Heart left ventricle (tissue), 16 donors: ENCODE measurements at regions not wholly inside any gene's neighbourhood (a gene's known extent, or its start where the extent isn't known, plus 50 kb on each side); places are given as distances from the start of the nearest gene placed in this dataset.
"Not testable (repeated sequence)": the region's sequence is repeated elsewhere in the genome, so short reads cannot be mapped to it uniquely, and the experiment has no call there.

Source experiments
- ATAC-seq, 4 donors: fragments of 200-7000 bp; cut with Tn5 transposase; one replicate each; pipeline ENCODE4 v1.9.1; 2020 to 2022; ENCODE audit warnings: moderate library complexity in 4 of 4, mild to moderate bottlenecking in 3 of 4, moderate number of reproducible peaks in 1 of 4
- DNase-seq, 5 donors: peaks; one replicate each; pipeline ENCODE4 v3.0.0-alpha.2; 2020
- H3K27ac ChIP-seq, 12 donors: fragments of 200-600 bp; sonication (generic) in 4 of 12; one replicate each; pipeline versions ENCODE4 v1.5.0 to v1.8.0; 2016 to 2022; ENCODE audit warnings: mild to moderate bottlenecking in 2 of 12
- H3K27me3 ChIP-seq, 9 donors: fragments of 200-600 bp; sonication (generic) in 2 of 9; one replicate each; pipeline versions ENCODE4 v1.5.1 to v1.8.0; 2016 to 2022; ENCODE audit warnings: mild to moderate bottlenecking in 3 of 9
- H3K36me3 ChIP-seq, 9 donors: fragments of 200-600 bp; sonication (generic) in 2 of 9; one replicate each; pipeline versions ENCODE4 v1.5.0 to v1.8.0; 2018 to 2022; ENCODE audit warnings: mild to moderate bottlenecking in 2 of 9
- H3K4me1 ChIP-seq, 12 donors: fragments of 200-600 bp; sonication (generic) in 4 of 12; one replicate each; pipeline versions ENCODE4 v1.5.0 to v1.8.0; 2016 to 2022; ENCODE audit warnings: mild to moderate bottlenecking in 3 of 12
- H3K4me3 ChIP-seq, 12 donors: fragments of 200-600 bp; sonication (generic) in 4 of 12; one replicate each; pipeline versions ENCODE4 v1.5.0 to v1.8.0; 2017 to 2022; ENCODE audit warnings: mild to moderate bottlenecking in 9 of 12, moderate library complexity in 4 of 12
- H3K9me3 ChIP-seq, 12 donors: fragments of 200-600 bp; sonication (generic) in 4 of 12; one replicate each; pipeline versions ENCODE4 v1.5.0 to v1.8.0; 2016 to 2022; ENCODE audit warnings: mild to moderate bottlenecking in 1 of 12
- CTCF ChIP-seq, 12 donors: fragments of 200-600 bp; sonication (generic) in 4 of 12; IDR thresholded peaks; one replicate each; pipeline versions ENCODE4 v1.5.0 to v1.8.0; 2018 to 2022; ENCODE audit warnings: antibody characterized with exemption in 12 of 12, mild to moderate bottlenecking in 5 of 12
- POLR2A ChIP-seq, 2 donors: fragments of 450-650 bp; IDR thresholded peaks; one replicate each; pipeline ENCODE4 v1.6.1; 2017; ENCODE audit warnings: antibody characterized with exemption in 2 of 2, mild to moderate bottlenecking in 2 of 2, moderate library complexity in 2 of 2
- WGBS, 4 donors: extraction: QIAGEN DNeasy Blood & Tissue Kit in 2 of 4; methylation state at CpG; one replicate each; pipeline versions ENCODE4 v1.1.5 to v1.1.7; 2013 to 2018; 5-methylcytosine and 5-hydroxymethylcytosine counted together
- intact Hi-C, 10 donors: fragments of 100-400 bp; cut with DNase I; formaldehyde crosslinking; loops; one replicate each; pipeline versions ENCODE4 v1.11.1 to v1.14.2; 2022
- donor health status: ischemic (EF 13 %, LVEDD 7.1; RV severe dilation, severe dysfunction).
- donor health status: healthy with polysubstance abuse.
- donor health status: DM: no; HTN: yes; CAD: no.
- donor health status: DM: no; HTN: no; CAD: no.
- donor health status: ischemic (EF 25% LVEDD 6.9; RV normal size, moderate dysfunction).
- donor health status: ischemic (EF 25% LVEDD 5.7; RV mildly dilated, moderate dysfunction).
- donor health status: healthy.
- donor health status: DM: yes; HTN: yes; CAD: no.
- donor health status: ischemic (EF 35%, LVEDD 5.7; RV mildly dilated, moderate dysfunction).
- donor health status: nonischemic (EF 11% LVEDD 7.7; RV severe dilation, severe dysfunction).
- donor health status: DM: yes; HTN: yes; CAD: no.
- donor health status: PGD.
- donor health status: ischemic (EF 29% LVEDD 5.4; RV normal size, mild dysfunction).
- donor health status: nonischemic (EF 23%, LVEDD 6.1; RV moderate dilation, normal function).

- no peak for TF ChIP-seq POLR2A (IDR thresholded peaks at IDR 0.05)
- no peak for TF ChIP-seq CTCF (IDR thresholded peaks at IDR 0.05)
- H3K9me3 ChIP-seq, result peaks cover 0 to 29% (median 12%) of the 10 kb centered on the region in 12 donors
- intact Hi-C loops, result no loop called here
- H3K4me1 ChIP-seq, result no peaks in the 10 kb centered on the region
- no peaks in the 10 kb centered on the region for H3K27me3 ChIP-seq
- 84 to 98% (median 91%) methylated on average over 1 of the region's 1 CpG for WGBS, 4 donors
- H3K36me3 ChIP-seq, result no peaks in the 10 kb centered on the region
- H3K4me3 ChIP-seq, result no peak overlapping the region
- no peak for DNase-seq
- H3K27ac ChIP-seq, result no peak overlapping the region
- ATAC-seq, result no peak
These were observed 132.7 kb upstream of the KLF12 start for GRCh38 chr13:74266861-74267260.

GRCh38 chr13:74266309-74266708 lies 132.1 kb upstream of the KLF12 start:
- no peak for ATAC-seq
- WGBS, 4 donors, result 72 to 91% (median 77%) methylated on average over 3 of the region's 3 CpGs

GRCh38 chr13:74264333-74264732 lies 130.1 kb upstream of the KLF12 start:
- intact Hi-C loops, result no loop called here
- Histone ChIP-seq H3K36me3 (no peaks in the 10 kb centered on the region), H3K4me3 (no peak overlapping the region), H3K27me3 (no peaks in the 10 kb centered on the region), H3K4me1 (no peaks in the 10 kb centered on the region), H3K9me3 (peaks cover 0 to 23% (median 6%) of the 10 kb centered on the region in 12 donors), H3K27ac (no peak overlapping the region)
- TF ChIP-seq CTCF (IDR thresholded peaks at IDR 0.05) (no peak), POLR2A (IDR thresholded peaks at IDR 0.05) (no peak)
- ATAC-seq (no peak), DNase-seq (no peak)

More at GRCh38 chr13:74266309-74266708, 132.1 kb upstream of the KLF12 start:
- peaks cover 0 to 24% (median 8%) of the 10 kb centered on the region in 12 donors for H3K9me3 ChIP-seq
- no peak for DNase-seq
- intact Hi-C loops, result no loop called here
- H3K36me3 ChIP-seq, result no peaks in the 10 kb centered on the region
- H3K27me3 ChIP-seq, result no peaks in the 10 kb centered on the region
- no peaks in the 10 kb centered on the region for H3K4me1 ChIP-seq
- H3K4me3 ChIP-seq, result no peak overlapping the region
- no peak overlapping the region for H3K27ac ChIP-seq
- TF ChIP-seq CTCF (IDR thresholded peaks at IDR 0.05), result no peak

GRCh38 chr13:74260420-74260819 lies 126.2 kb upstream of the KLF12 start:
- intact Hi-C loops, H3K36me3 ChIP-seq, H3K4me3 ChIP-seq, ATAC-seq, DNase-seq, H3K27ac ChIP-seq, H3K4me1 ChIP-seq, H3K27me3 ChIP-seq: not testable (repeated sequence)
- WGBS, 4 donors, result 96 to 99% (median 97%) methylated on average over 3 of the region's 3 CpGs
- H3K9me3 ChIP-seq, result peaks cover 0 to 23% (median 6%) of the 10 kb centered on the region in 12 donors

- Histone ChIP-seq H3K4me1 (no peaks in the 10 kb centered on the region), H3K27me3 (no peaks in the 10 kb centered on the region), H3K9me3 (peaks cover 0 to 15% (median 5%) of the 10 kb centered on the region in 12 donors), H3K36me3 (no peaks in the 10 kb centered on the region), H3K27ac (no peak overlapping the region), H3K4me3 (no peak overlapping the region)
- intact Hi-C loops, result no loop called here
- 81 to 87% (median 85%) methylated on average over 3 of the region's 3 CpGs for WGBS, 4 donors
- ATAC-seq (no peak), DNase-seq (no peak)
- TF ChIP-seq CTCF (IDR thresholded peaks at IDR 0.05) (no peak), POLR2A (IDR thresholded peaks at IDR 0.05) (no peak)
These were observed 125.4 kb upstream of the KLF12 start for GRCh38 chr13:74259641-74260040.
